ENCODE measurements at regions not wholly inside any gene's neighbourhood (a gene's known extent, or its start where the extent isn't known, plus 50 kb on each side); places are given as distances from the start of the nearest gene placed in this dataset.

DNA sequence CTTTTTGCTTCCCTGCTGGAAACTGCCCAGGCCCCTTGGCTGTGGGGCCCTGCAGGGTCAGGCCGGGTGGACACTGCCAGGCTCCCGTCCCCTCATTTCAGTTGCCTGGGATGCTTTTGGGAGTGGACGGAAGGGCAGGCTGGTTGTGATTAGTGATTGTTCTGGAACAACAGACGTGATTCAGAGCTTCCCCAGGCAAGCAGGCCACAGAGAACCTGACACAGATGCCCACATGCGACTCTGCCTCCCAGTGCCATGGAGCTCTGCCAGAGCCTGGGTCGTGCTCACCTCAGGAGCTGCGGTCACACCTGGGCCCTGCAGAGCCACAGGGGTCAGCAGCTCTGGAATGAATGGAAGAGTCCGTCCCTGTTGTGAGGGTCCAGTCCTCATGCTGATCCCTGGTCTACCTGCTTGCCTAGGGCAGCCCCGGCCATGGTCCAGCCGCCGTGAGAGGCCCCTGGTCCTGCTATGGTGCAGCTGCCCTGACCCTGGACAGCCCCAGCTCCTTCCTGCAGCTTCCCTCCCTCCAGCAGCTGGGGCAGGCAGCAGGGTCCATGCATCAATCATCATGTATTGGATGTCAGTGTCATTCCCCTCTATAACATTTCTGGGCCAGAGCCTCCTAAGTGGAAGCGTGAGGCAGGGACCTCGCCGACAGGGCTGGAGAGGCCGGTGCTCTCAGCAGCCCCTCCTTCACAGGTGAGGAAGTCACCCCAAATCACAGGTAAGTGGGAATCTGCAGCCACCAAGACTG lies 518.6 kb upstream of the MYT1L start:
- no peak overlapping the region for H3K4me2 ChIP-seq
- H2AFZ ChIP-seq, result no peak overlapping the region
- intact Hi-C loops (cut with micrococcal nuclease; ENCODE audit: unreplicated experiment), result no loop called here
- no peaks in the 10 kb centered on the region for H3K36me3 ChIP-seq (ENCODE audit: low read depth)
- no peaks in the 10 kb centered on the region for H3K9me3 ChIP-seq (ENCODE audit: insufficient read depth, low read depth)
- DNase-seq, result no peak
- peaks cover 83% of the 10 kb centered on the region for H3K27me3 ChIP-seq (ENCODE audit: insufficient read depth, low read depth)
- ChIA-PET CTCF (no interaction called here), POLR2A (ENCODE audit: unreplicated experiment) (no interaction called here)
- H3F3A ChIP-seq (ENCODE audit: insufficient read depth, low read depth), result peaks cover 10% of the 10 kb centered on the region
- BruUV-seq (replicated peaks), result no TSS peak
- no peaks in the 10 kb centered on the region for H3K9me2 ChIP-seq (ENCODE audit: insufficient read depth)
- H3K4me3 ChIP-seq, result no peak overlapping the region
- TF ChIP-seq, protein P1, sequence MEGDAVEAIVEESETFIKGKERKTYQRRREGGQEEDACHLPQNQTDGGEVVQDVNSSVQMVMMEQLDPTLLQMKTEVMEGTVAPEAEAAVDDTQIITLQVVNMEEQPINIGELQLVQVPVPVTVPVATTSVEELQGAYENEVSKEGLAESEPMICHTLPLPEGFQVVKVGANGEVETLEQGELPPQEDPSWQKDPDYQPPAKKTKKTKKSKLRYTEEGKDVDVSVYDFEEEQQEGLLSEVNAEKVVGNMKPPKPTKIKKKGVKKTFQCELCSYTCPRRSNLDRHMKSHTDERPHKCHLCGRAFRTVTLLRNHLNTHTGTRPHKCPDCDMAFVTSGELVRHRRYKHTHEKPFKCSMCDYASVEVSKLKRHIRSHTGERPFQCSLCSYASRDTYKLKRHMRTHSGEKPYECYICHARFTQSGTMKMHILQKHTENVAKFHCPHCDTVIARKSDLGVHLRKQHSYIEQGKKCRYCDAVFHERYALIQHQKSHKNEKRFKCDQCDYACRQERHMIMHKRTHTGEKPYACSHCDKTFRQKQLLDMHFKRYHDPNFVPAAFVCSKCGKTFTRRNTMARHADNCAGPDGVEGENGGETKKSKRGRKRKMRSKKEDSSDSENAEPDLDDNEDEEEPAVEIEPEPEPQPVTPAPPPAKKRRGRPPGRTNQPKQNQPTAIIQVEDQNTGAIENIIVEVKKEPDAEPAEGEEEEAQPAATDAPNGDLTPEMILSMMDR (conservative IDR thresholded peaks at IDR 0.05), result no peak
- TF ChIP-seq EZH2 (IDR thresholded peaks at IDR 0.05; ENCODE audit: low read depth), result no peak
- no peaks in the 10 kb centered on the region for H4K20me1 ChIP-seq (ENCODE audit: insufficient read depth)
- H3K79me2 ChIP-seq (ENCODE audit: low read depth), result no peaks in the 10 kb centered on the region
- no peak overlapping the region for H3K27ac ChIP-seq
- no peaks in the 10 kb centered on the region for H3K4me1 ChIP-seq (replicated peaks; ENCODE audit: insufficient read depth)

DNA sequence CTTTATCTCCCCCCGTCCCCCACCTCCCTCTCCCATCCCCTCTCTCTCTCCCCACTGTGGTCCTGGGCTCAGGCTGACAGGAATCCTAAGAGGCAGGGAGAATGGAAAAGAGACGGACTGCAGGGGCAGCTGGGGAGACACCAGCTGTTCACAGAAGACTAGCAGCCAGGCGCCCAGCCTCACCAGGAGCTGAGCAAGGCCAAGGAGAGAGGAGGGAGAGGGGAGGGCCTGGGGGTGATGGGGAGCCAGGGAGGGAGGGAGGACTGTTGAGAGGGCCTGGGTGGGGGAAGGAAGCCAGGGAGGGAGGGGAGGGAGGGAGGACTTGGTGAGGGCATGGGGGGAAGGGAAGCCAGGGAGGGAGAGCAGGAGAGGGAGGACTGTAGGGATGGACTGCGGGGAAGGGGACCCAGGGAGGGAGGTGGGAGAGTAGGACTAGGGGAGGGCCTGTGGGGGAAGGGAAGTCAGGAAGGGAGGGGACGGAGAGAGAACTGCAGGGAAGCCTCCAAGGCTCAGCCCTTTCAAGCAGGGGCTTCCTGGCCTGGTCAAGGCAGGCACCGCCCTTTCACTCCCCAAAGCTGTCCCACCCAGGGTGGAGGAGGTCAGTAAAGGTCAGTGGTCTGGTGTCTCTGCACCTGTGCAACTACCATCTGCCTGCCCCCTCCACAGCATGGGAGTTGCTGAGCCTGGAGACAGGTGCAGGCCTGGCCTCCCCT lies 517.7 kb upstream of the MYT1L start:
- Histone ChIP-seq H3F3A (ENCODE audit: insufficient read depth, low read depth) (peaks cover 10% of the 10 kb centered on the region), H3K4me3 (no peak overlapping the region), H3K79me2 (ENCODE audit: low read depth) (no peaks in the 10 kb centered on the region), H3K4me2 (no peak overlapping the region), H3K27ac (no peak overlapping the region), H3K9me3 (ENCODE audit: insufficient read depth, low read depth) (no peaks in the 10 kb centered on the region), H3K27me3 (ENCODE audit: insufficient read depth, low read depth) (peaks cover 74% of the 10 kb centered on the region), H2AFZ (no peak overlapping the region), H3K9me2 (ENCODE audit: insufficient read depth) (no peaks in the 10 kb centered on the region), H3K4me1 (replicated peaks; ENCODE audit: insufficient read depth) (no peaks in the 10 kb centered on the region), H4K20me1 (ENCODE audit: insufficient read depth) (no peaks in the 10 kb centered on the region), H3K36me3 (ENCODE audit: low read depth) (no peaks in the 10 kb centered on the region)
- no peak for TF ChIP-seq EZH2 (IDR thresholded peaks at IDR 0.05; ENCODE audit: low read depth)
- TF ChIP-seq, protein P1 (conservative IDR thresholded peaks at IDR 0.05), result no peak
- BruUV-seq (replicated peaks), result no TSS peak
- ChIA-PET CTCF (no interaction called here), POLR2A (ENCODE audit: unreplicated experiment) (no interaction called here)
- intact Hi-C loops (cut with micrococcal nuclease; ENCODE audit: unreplicated experiment), result no loop called here
- DNase-seq, result no peak

DNA sequence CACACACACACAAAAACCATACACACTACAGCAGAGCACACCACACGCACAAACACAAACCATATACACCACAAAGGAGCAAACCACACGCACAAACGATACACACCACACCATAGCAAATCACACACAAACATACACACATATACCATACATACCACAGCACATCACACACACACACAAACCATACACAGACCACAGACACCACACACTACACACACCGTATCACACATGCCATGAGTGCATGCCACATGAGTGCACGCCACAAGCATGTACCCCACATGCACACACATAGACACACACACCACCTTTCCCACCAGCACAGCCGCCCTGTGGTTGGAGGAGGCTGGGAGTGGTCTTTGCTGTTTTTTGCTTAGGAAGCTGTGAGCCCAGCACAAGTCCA lies 517.1 kb upstream of the MYT1L start:
- ChIA-PET CTCF (no interaction called here), POLR2A (ENCODE audit: unreplicated experiment) (no interaction called here)
- Histone ChIP-seq H3K4me2 (no peak overlapping the region), H3K27ac (no peak overlapping the region), H3F3A (ENCODE audit: insufficient read depth, low read depth) (peaks cover 10% of the 10 kb centered on the region), H3K9me3 (ENCODE audit: insufficient read depth, low read depth) (no peaks in the 10 kb centered on the region), H3K9me2 (ENCODE audit: insufficient read depth) (no peaks in the 10 kb centered on the region), H3K4me1 (replicated peaks; ENCODE audit: insufficient read depth) (no peaks in the 10 kb centered on the region), H3K36me3 (ENCODE audit: low read depth) (no peaks in the 10 kb centered on the region), H4K20me1 (ENCODE audit: insufficient read depth) (no peaks in the 10 kb centered on the region), H3K79me2 (ENCODE audit: low read depth) (no peaks in the 10 kb centered on the region), H3K4me3 (no peak overlapping the region), H3K27me3 (ENCODE audit: insufficient read depth, low read depth) (peaks cover 75% of the 10 kb centered on the region), H2AFZ (no peak overlapping the region)
- intact Hi-C loops (cut with micrococcal nuclease; ENCODE audit: unreplicated experiment), result no loop called here
- no TSS peak for BruUV-seq (replicated peaks)
- DNase-seq, result no peak
- TF ChIP-seq, protein P1 (conservative IDR thresholded peaks at IDR 0.05), result no peak
- TF ChIP-seq EZH2 (IDR thresholded peaks at IDR 0.05; ENCODE audit: low read depth), result no peak

All from PC-9 (cell line).